IMR-90 (cell line): ENCODE measurements at regions not wholly inside any gene's neighbourhood (a gene's known extent, or its start where the extent isn't known, plus 50 kb on each side); places are given as distances from the start of the nearest gene placed in this dataset.

ENCODE experiments used
- ATAC-seq: fragments of 200-7000 bp; cut with Tn5 transposase; 2 replicates; pipeline ENCODE4 v1.9.1; 2020; ENCODE audit warnings: low read depth, mild to moderate bottlenecking, moderate library complexity
- BruUV-seq: library from RNA; stranded (reverse); fragments of 400-500 nt; replicated peaks from 2 replicates; lab custom pipeline; 2021; lab: Mats Ljungman, UMichigan
- CTCF ChIA-PET: fragments of 300-600 bp; formaldehyde crosslinking; extraction: SDS; loops from one replicate; lab custom pipeline; 2021; ENCODE audit warnings: antibody characterized with exemption; lab: Yijun Ruan, JAX
- POLR2A ChIA-PET: fragments of 300-600 bp; sonication (Branson Sonifier 250); formaldehyde crosslinking; loops from one replicate; lab custom pipeline; 2022; ENCODE audit warnings: antibody characterized with exemption; ENCODE audit not compliant: unreplicated experiment; lab: Charles Lee
- DNase-seq: peaks from one replicate; pipeline ENCODE4 v3.0.0; 2013
- H2AFZ ChIP-seq: replicated peaks from 2 replicates; pipeline ENCODE3; 2013; ENCODE audit warnings: low read length, mild to moderate bottlenecking; ENCODE audit not compliant: poor library complexity
- H2AK5ac ChIP-seq: 2 replicates; pipeline ENCODE4 v1.6.1; 2013; ENCODE audit warnings: low read depth, low read length, inconsistent platforms
- H2AK9ac ChIP-seq: replicated peaks from 2 replicates; pipeline ENCODE3; 2013; ENCODE audit warnings: mild to moderate bottlenecking, low read depth, low read length, moderate library complexity; ENCODE audit not compliant: poor library complexity
- H2BK120ac ChIP-seq: 2 replicates; pipeline ENCODE4 v1.6.1; 2013; ENCODE audit warnings: low read depth, low read length, inconsistent platforms
- H2BK15ac ChIP-seq: 3 replicates; pipeline ENCODE4 v1.6.1; 2013; ENCODE audit warnings: low read depth, low read length, inconsistent platforms
- H2BK20ac ChIP-seq: 2 replicates; pipeline ENCODE4 v1.6.1; 2013; ENCODE audit warnings: low read depth, mild to moderate bottlenecking, inconsistent platforms, low read length, moderate library complexity
- H2BK5ac ChIP-seq: 2 replicates; pipeline ENCODE4 v1.6.1; 2013; ENCODE audit warnings: mild to moderate bottlenecking, low read depth, low read length, inconsistent platforms; ENCODE audit not compliant: poor library complexity, severe bottlenecking
- H3K14ac ChIP-seq: replicated peaks from 2 replicates; pipeline ENCODE4 v1.6.1; 2013; ENCODE audit warnings: low read depth, low read length, inconsistent platforms
- H3K18ac ChIP-seq: 2 replicates; pipeline ENCODE4 v1.6.1; 2013; ENCODE audit warnings: low read depth, low read length, control low read depth
- H3K23ac ChIP-seq: 2 replicates; pipeline ENCODE4 v1.6.1; 2013; ENCODE audit warnings: low read depth, low read length, inconsistent platforms
- H3K27ac ChIP-seq: 2 replicates; pipeline ENCODE4 v1.5.1; 2013; ENCODE audit warnings: mild to moderate bottlenecking, control low read depth, low read length; ENCODE audit not compliant: insufficient read depth
- H3K27me3 ChIP-seq: 2 replicates; pipeline ENCODE4 v1.6.1; 2013; ENCODE audit warnings: low read length; ENCODE audit not compliant: control insufficient read depth, insufficient read depth
- H3K36me3 ChIP-seq: 2 replicates; pipeline ENCODE4 v1.6.1; 2013; ENCODE audit warnings: low read length, mixed read lengths; ENCODE audit not compliant: control insufficient read depth, insufficient read depth
- H3K4ac ChIP-seq: 2 replicates; pipeline ENCODE4 v1.6.1; 2013; ENCODE audit warnings: low read depth, low read length, inconsistent platforms
- H3K4me1 ChIP-seq: 2 replicates; pipeline ENCODE4 v1.6.1; 2013; ENCODE audit warnings: low read length, mixed read lengths; ENCODE audit not compliant: control insufficient read depth, insufficient read depth
- H3K4me2 ChIP-seq: 2 replicates; pipeline ENCODE4 v1.6.1; 2013; ENCODE audit warnings: low read depth, mild to moderate bottlenecking, control low read depth, low read length, moderate library complexity
- H3K4me3 ChIP-seq: 2 replicates; pipeline ENCODE4 v1.5.1; 2013; ENCODE audit warnings: low read depth, mild to moderate bottlenecking, control low read depth, low read length, moderate library complexity; ENCODE audit not compliant: insufficient read depth
- H3K56ac ChIP-seq: 2 replicates; pipeline ENCODE4 v1.6.1; 2013; ENCODE audit warnings: low read length, inconsistent platforms; ENCODE audit not compliant: insufficient read depth; ENCODE audit errors: extremely low read depth
- H3K79me1 ChIP-seq, 2 experiments: 2 replicates each; pipeline ENCODE4 v1.6.1; 2013; ENCODE audit warnings: low read length in 2 of 2, inconsistent platforms in 1 of 2, low read depth in 1 of 2
- H3K9ac ChIP-seq: 2 replicates; pipeline ENCODE4 v1.6.1; 2013; ENCODE audit warnings: low read depth, low read length, control low read depth
- H3K9me1 ChIP-seq: 2 replicates; pipeline ENCODE4 v1.6.1; 2013; ENCODE audit warnings: low read length, inconsistent platforms; ENCODE audit not compliant: insufficient read depth
- H3K9me3 ChIP-seq: 2 replicates; pipeline ENCODE4 v1.6.1; 2013; ENCODE audit warnings: low read length; ENCODE audit not compliant: control insufficient read depth, insufficient read depth
- H4K20me1 ChIP-seq: 2 replicates; pipeline ENCODE4 v1.6.1; 2013; ENCODE audit warnings: low read length, inconsistent platforms; ENCODE audit not compliant: insufficient read depth
- H4K5ac ChIP-seq: 2 replicates; pipeline ENCODE4 v1.6.1; 2013; ENCODE audit warnings: mild to moderate bottlenecking, low read depth, low read length, control low read depth
- H4K8ac ChIP-seq, 2 experiments: 2 replicates each; pipeline ENCODE4 v1.6.1; 2013; ENCODE audit warnings: low read depth in 2 of 2, low read length in 2 of 2, control low read depth in 1 of 2, inconsistent platforms in 1 of 2
- H4K91ac ChIP-seq: 2 replicates; pipeline ENCODE4 v1.6.1; 2013; ENCODE audit warnings: low read depth, low read length, inconsistent platforms; ENCODE audit not compliant: insufficient read depth
- CEBPB ChIP-seq: IDR thresholded peaks from 2 replicates; pipeline ENCODE4 v1.6.1; 2012; ENCODE audit warnings: low read depth, low read length, improper control_type of control experiment
- CHD1 ChIP-seq: IDR thresholded peaks from 2 replicates; pipeline ENCODE4 v1.6.1; 2012; ENCODE audit warnings: low read depth, low read length, improper control_type of control experiment
- ELK1 ChIP-seq: fragments of 150-350 bp; IDR thresholded peaks from 2 replicates; pipeline ENCODE4 v1.6.1; 2016; ENCODE audit warnings: low read depth, mild to moderate bottlenecking, low read length, moderate library complexity, borderline replicate concordance
- FOS ChIP-seq: fragments of 150-350 bp; IDR thresholded peaks from 2 replicates; pipeline ENCODE4 v1.6.1; 2016; ENCODE audit warnings: low read depth, low read length
- MAFK ChIP-seq: IDR thresholded peaks from 2 replicates; pipeline ENCODE4 v1.6.1; 2012; ENCODE audit warnings: low read depth, low read length, improper control_type of control experiment
- MAZ ChIP-seq: IDR thresholded peaks from 2 replicates; pipeline ENCODE4 v1.6.1; 2012; ENCODE audit warnings: low read depth, mild to moderate bottlenecking, low read length, improper control_type of control experiment, moderate library complexity, borderline replicate concordance
- MXI1 ChIP-seq: IDR thresholded peaks from 2 replicates; pipeline ENCODE4 v1.6.1; 2012; ENCODE audit warnings: low read depth, mild to moderate bottlenecking, low read length, moderate library complexity, borderline replicate concordance
- NFE2L2 ChIP-seq: fragments of 150-350 bp; IDR thresholded peaks from 2 replicates; pipeline ENCODE4 v1.6.1; 2016; ENCODE audit warnings: low read depth, mild to moderate bottlenecking, low read length
- POLR2A ChIP-seq: IDR thresholded peaks from 2 replicates; pipeline ENCODE4 v1.6.1; 2012; ENCODE audit warnings: mild to moderate bottlenecking, low read depth, low read length
- RAD21 ChIP-seq: IDR thresholded peaks from 2 replicates; pipeline ENCODE4 v1.6.1; 2012; ENCODE audit warnings: low read length, improper control_type of control experiment
- RCOR1 ChIP-seq: IDR thresholded peaks from 2 replicates; pipeline ENCODE4 v1.6.1; 2012; ENCODE audit warnings: mild to moderate bottlenecking, low read length, improper control_type of control experiment; ENCODE audit not compliant: insufficient replicate concordance
- RFX5 ChIP-seq: IDR thresholded peaks from 2 replicates; pipeline ENCODE4 v1.8.0; 2012; ENCODE audit warnings: low read depth, mild to moderate bottlenecking, low read length, moderate library complexity
- SMC3 ChIP-seq: fragments of 150-350 bp; IDR thresholded peaks from 2 replicates; pipeline ENCODE4 v1.6.1; 2016; ENCODE audit warnings: low read depth, mild to moderate bottlenecking, antibody characterized with exemption, low read length, moderate library complexity
- USF2 ChIP-seq: fragments of 150-350 bp; IDR thresholded peaks from 2 replicates; pipeline ENCODE4 v1.6.1; 2017; ENCODE audit warnings: mild to moderate bottlenecking, antibody characterized with exemption, low read length, low read depth
- WGBS, 2 experiments: methylation state at CpG; one replicate each; pipeline versions ENCODE4 v1.1.5 to v1.1.7; 2013; ENCODE audit warnings: missing lambda C conversion rate in 2 of 2; ENCODE audit not compliant: insufficient read length in 1 of 2; ENCODE audit errors: extremely low coverage in 2 of 2; 5-methylcytosine and 5-hydroxymethylcytosine counted together
- dilution Hi-C: fragments of 300-500 bp; cut with HindIII; formaldehyde crosslinking; loops from one replicate; pipeline ENCODE4 v1.14.3; 2018; ENCODE audit warnings: low sequenced_read_pairs; ENCODE audit not compliant: unreplicated experiment
- in situ Hi-C: fragments of 300-500 bp; cut with MboI; formaldehyde crosslinking; loops from 3 replicates; pipeline ENCODE4 v1.14.3; 2019; ENCODE audit warnings: low sequenced_read_pairs, inconsistent platforms, mixed read lengths
- intact Hi-C: fragments of 100-400 bp; cut with micrococcal nuclease; formaldehyde crosslinking; loops from 2 replicates; pipeline ENCODE4 v1.10.0; 2022
- TF ChIP-seq, protein P1 (sequence below): conservative IDR thresholded peaks from 2 replicates; pipeline ENCODE4 v1.5.1; 2012; ENCODE audit warnings: mild to moderate bottlenecking, low read depth, low read length, improper control_type of control experiment

- BruUV-seq, result no TSS peak
- ChIA-PET CTCF (no interaction called here), POLR2A (no interaction called here)
- Histone ChIP-seq H2BK20ac (no peak overlapping the region), H3K36me3 (no peaks in the 10 kb centered on the region), H4K8ac (no peak overlapping the region), H3K27me3 (no peaks in the 10 kb centered on the region), H3K27ac (no peak overlapping the region), H3K4me3 (no peak overlapping the region), H3K14ac (no peak overlapping the region), H3K9me1 (no peaks in the 10 kb centered on the region), H3K9me3 (peaks cover 12% of the 10 kb centered on the region), H3K4ac (no peak overlapping the region), H3K4me2 (no peak overlapping the region), H2AFZ (no peak overlapping the region), H3K9ac (no peak overlapping the region), H3K23ac (no peak overlapping the region), H3K79me1 (no peaks in the 10 kb centered on the region), H2AK5ac (no peak overlapping the region), H4K5ac (no peak overlapping the region), H4K91ac (no peak overlapping the region), H3K56ac (no peak overlapping the region), H2BK120ac (no peak overlapping the region), H2BK5ac (no peak overlapping the region), H2BK15ac (no peak overlapping the region), H2AK9ac (no peak overlapping the region), H4K20me1 (no peaks in the 10 kb centered on the region), H3K18ac (no peak overlapping the region), H3K4me1 (no peaks in the 10 kb centered on the region)
- intact Hi-C loops, result no loop called here
- TF ChIP-seq RAD21, result no peak
- TF ChIP-seq, protein P1, sequence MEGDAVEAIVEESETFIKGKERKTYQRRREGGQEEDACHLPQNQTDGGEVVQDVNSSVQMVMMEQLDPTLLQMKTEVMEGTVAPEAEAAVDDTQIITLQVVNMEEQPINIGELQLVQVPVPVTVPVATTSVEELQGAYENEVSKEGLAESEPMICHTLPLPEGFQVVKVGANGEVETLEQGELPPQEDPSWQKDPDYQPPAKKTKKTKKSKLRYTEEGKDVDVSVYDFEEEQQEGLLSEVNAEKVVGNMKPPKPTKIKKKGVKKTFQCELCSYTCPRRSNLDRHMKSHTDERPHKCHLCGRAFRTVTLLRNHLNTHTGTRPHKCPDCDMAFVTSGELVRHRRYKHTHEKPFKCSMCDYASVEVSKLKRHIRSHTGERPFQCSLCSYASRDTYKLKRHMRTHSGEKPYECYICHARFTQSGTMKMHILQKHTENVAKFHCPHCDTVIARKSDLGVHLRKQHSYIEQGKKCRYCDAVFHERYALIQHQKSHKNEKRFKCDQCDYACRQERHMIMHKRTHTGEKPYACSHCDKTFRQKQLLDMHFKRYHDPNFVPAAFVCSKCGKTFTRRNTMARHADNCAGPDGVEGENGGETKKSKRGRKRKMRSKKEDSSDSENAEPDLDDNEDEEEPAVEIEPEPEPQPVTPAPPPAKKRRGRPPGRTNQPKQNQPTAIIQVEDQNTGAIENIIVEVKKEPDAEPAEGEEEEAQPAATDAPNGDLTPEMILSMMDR, result no peak
- TF ChIP-seq MAFK, result no peak
- TF ChIP-seq CEBPB, result no peak
- no peak for TF ChIP-seq RFX5
- TF ChIP-seq POLR2A, result no peak
- TF ChIP-seq USF2, result no peak
- no peak for TF ChIP-seq NFE2L2
- no peak for TF ChIP-seq FOS
- no peak for TF ChIP-seq MXI1
- TF ChIP-seq RCOR1, result no peak
- no peak for TF ChIP-seq SMC3
- no peak for TF ChIP-seq CHD1
- no peak for TF ChIP-seq MAZ
- TF ChIP-seq ELK1, result no peak
- WGBS, 2 experiments, result 9% methylated on average over 1 of the region's 11 CpGs; no CpG with 5 or more reads in 1 of the 2 experiments
- DNase-seq, result no peak
- no peak for ATAC-seq
- in situ Hi-C loops, result no loop called here
- dilution Hi-C loops, result no loop called here
These were observed 2020.0 kb upstream of the ADGRL3 start for GRCh38 chr4:59180161-59180560.
